ENCODE measurements at regions not wholly inside any gene's neighbourhood (a gene's known extent, or its start where the extent isn't known, plus 50 kb on each side); places are given as distances from the start of the nearest gene placed in this dataset.

DNA sequence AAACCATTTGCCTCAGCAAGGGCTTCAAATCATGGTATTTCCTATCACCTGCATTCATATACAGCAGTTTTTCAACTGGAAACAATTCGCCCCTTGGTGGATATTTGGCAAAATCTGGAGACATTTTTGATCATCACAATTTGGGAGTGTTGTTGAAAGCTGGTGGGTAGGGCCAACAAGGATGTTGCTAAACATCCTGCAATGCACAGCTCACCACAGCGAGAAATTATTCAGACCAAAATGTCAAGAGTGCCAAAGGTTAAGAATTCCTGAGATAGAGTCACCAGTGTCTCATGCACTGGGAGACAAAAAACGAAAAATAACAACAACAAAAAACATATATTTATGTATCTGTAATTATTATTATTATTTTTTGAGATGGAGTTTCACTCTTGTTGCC, 435.2 kb upstream of the CTSO start:
- peaks cover 6% of the 10 kb centered on the region; the same call in 1 of the 3 replicates for H3K9me3 Mint-ChIP-seq
- DNase-seq (ENCODE audit: low spot score) (no peak), ATAC-seq (no peak)
- Histone ChIP-seq H3K27me3 (ENCODE audit: insufficient read depth) (no peaks in the 10 kb centered on the region), H3K4me1 (ENCODE audit: insufficient read depth) (peaks cover 8% of the 10 kb centered on the region; the same call in 1 of the 2 replicates), H3K27ac (ENCODE audit: low read depth) (no peak overlapping the region), H3K4me2 (no peak overlapping the region), H3K9me2 (ENCODE audit: insufficient read depth) (peaks cover 6% of the 10 kb centered on the region; the same call in 1 of the 2 replicates), H3K79me2 (replicated peaks; ENCODE audit: insufficient read depth) (no peaks in the 10 kb centered on the region), H4K20me1 (replicated peaks; ENCODE audit: insufficient read depth) (no peaks in the 10 kb centered on the region), H3K36me3 (ENCODE audit: insufficient read depth) (no peaks in the 10 kb centered on the region), H3F3A (replicated peaks; ENCODE audit: low read depth) (no peaks in the 10 kb centered on the region), H3K4me3 (no peak overlapping the region), H2AFZ (no peak overlapping the region)
- H3K36me3 Mint-ChIP-seq (ENCODE audit: low read depth), result peaks cover 3% of the 10 kb centered on the region; the same call in 1 of the 3 replicates
- H3K27me3 Mint-ChIP-seq (ENCODE audit: insufficient read depth, low read depth, poor library complexity), result no peaks in the 10 kb centered on the region
- H3K27ac Mint-ChIP-seq, result no peak overlapping the region
- peaks cover 13% of the 10 kb centered on the region for H3K4me1 Mint-ChIP-seq
- TF ChIP-seq, protein P1, sequence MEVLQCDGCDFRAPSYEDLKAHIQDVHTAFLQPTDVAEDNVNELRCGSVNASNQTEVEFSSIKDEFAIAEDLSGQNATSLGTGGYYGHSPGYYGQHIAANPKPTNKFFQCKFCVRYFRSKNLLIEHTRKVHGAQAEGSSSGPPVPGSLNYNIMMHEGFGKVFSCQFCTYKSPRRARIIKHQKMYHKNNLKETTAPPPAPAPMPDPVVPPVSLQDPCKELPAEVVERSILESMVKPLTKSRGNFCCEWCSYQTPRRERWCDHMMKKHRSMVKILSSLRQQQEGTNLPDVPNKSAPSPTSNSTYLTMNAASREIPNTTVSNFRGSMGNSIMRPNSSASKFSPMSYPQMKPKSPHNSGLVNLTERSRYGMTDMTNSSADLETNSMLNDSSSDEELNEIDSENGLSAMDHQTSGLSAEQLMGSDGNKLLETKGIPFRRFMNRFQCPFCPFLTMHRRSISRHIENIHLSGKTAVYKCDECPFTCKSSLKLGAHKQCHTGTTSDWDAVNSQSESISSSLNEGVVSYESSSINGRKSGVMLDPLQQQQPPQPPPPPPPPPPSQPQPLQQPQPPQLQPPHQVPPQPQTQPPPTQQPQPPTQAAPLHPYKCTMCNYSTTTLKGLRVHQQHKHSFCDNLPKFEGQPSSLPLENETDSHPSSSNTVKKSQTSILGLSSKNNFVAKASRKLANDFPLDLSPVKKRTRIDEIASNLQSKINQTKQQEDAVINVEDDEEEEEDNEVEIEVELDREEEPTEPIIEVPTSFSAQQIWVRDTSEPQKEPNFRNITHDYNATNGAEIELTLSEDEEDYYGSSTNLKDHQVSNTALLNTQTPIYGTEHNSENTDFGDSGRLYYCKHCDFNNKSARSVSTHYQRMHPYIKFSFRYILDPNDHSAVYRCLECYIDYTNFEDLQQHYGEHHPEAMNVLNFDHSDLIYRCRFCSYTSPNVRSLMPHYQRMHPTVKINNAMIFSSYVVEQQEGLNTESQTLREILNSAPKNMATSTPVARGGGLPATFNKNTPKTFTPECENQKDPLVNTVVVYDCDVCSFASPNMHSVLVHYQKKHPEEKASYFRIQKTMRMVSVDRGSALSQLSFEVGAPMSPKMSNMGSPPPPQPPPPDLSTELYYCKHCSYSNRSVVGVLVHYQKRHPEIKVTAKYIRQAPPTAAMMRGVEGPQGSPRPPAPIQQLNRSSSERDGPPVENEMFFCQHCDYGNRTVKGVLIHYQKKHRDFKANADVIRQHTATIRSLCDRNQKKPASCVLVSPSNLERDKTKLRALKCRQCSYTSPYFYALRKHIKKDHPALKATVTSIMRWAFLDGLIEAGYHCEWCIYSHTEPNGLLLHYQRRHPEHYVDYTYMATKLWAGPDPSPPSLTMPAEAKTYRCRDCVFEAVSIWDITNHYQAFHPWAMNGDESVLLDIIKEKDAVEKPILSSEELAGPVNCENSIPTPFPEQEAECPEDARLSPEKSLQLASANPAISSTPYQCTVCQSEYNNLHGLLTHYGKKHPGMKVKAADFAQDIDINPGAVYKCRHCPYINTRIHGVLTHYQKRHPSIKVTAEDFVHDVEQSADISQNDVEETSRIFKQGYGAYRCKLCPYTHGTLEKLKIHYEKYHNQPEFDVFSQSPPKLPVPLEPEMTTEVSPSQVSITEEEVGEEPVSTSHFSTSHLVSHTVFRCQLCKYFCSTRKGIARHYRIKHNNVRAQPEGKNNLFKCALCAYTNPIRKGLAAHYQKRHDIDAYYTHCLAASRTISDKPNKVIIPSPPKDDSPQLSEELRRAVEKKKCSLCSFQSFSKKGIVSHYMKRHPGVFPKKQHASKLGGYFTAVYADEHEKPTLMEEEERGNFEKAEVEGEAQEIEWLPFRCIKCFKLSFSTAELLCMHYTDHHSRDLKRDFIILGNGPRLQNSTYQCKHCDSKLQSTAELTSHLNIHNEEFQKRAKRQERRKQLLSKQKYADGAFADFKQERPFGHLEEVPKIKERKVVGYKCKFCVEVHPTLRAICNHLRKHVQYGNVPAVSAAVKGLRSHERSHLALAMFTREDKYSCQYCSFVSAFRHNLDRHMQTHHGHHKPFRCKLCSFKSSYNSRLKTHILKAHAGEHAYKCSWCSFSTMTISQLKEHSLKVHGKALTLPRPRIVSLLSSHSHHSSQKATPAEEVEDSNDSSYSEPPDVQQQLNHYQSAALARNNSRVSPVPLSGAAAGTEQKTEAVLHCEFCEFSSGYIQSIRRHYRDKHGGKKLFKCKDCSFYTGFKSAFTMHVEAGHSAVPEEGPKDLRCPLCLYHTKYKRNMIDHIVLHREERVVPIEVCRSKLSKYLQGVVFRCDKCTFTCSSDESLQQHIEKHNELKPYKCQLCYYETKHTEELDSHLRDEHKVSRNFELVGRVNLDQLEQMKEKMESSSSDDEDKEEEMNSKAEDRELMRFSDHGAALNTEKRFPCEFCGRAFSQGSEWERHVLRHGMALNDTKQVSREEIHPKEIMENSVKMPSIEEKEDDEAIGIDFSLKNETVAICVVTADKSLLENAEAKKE (CRISPR knock-in tag; IDR thresholded peaks at IDR 0.05), result no peak
- TF ChIP-seq CREB1 (CRISPR knock-in tag; IDR thresholded peaks at IDR 0.05; ENCODE audit: low read depth) (no peak), EZH2 (IDR thresholded peaks at IDR 0.05; ENCODE audit: low read depth, unreplicated experiment) (no peak), ZNF331 (CRISPR knock-in tag; IDR thresholded peaks at IDR 0.05; ENCODE audit: low read depth) (no peak), NANOG (IDR thresholded peaks at IDR 0.05; ENCODE audit: borderline replicate concordance) (no peak), EZH2phosphoT487 (IDR thresholded peaks at IDR 0.05; ENCODE audit: unreplicated experiment) (no peak), JUNB (IDR thresholded peaks at IDR 0.05; ENCODE audit: unreplicated experiment) (no peak), STAT1 (IDR thresholded peaks at IDR 0.05; ENCODE audit: unreplicated experiment) (no peak), ZNF114 (CRISPR knock-in tag; IDR thresholded peaks at IDR 0.05) (no peak), POLR2AphosphoS5 (IDR thresholded peaks at IDR 0.05; ENCODE audit: low read depth) (no peak)
- TF ChIP-seq, protein P2, sequence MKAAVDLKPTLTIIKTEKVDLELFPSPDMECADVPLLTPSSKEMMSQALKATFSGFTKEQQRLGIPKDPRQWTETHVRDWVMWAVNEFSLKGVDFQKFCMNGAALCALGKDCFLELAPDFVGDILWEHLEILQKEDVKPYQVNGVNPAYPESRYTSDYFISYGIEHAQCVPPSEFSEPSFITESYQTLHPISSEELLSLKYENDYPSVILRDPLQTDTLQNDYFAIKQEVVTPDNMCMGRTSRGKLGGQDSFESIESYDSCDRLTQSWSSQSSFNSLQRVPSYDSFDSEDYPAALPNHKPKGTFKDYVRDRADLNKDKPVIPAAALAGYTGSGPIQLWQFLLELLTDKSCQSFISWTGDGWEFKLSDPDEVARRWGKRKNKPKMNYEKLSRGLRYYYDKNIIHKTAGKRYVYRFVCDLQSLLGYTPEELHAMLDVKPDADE (IDR thresholded peaks at IDR 0.05), result no peak
- TF ChIP-seq, protein P3, sequence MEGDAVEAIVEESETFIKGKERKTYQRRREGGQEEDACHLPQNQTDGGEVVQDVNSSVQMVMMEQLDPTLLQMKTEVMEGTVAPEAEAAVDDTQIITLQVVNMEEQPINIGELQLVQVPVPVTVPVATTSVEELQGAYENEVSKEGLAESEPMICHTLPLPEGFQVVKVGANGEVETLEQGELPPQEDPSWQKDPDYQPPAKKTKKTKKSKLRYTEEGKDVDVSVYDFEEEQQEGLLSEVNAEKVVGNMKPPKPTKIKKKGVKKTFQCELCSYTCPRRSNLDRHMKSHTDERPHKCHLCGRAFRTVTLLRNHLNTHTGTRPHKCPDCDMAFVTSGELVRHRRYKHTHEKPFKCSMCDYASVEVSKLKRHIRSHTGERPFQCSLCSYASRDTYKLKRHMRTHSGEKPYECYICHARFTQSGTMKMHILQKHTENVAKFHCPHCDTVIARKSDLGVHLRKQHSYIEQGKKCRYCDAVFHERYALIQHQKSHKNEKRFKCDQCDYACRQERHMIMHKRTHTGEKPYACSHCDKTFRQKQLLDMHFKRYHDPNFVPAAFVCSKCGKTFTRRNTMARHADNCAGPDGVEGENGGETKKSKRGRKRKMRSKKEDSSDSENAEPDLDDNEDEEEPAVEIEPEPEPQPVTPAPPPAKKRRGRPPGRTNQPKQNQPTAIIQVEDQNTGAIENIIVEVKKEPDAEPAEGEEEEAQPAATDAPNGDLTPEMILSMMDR (conservative IDR thresholded peaks at IDR 0.05; ENCODE audit: low read depth in 2 of 2), result no peak
- TF ChIP-seq, protein P4, sequence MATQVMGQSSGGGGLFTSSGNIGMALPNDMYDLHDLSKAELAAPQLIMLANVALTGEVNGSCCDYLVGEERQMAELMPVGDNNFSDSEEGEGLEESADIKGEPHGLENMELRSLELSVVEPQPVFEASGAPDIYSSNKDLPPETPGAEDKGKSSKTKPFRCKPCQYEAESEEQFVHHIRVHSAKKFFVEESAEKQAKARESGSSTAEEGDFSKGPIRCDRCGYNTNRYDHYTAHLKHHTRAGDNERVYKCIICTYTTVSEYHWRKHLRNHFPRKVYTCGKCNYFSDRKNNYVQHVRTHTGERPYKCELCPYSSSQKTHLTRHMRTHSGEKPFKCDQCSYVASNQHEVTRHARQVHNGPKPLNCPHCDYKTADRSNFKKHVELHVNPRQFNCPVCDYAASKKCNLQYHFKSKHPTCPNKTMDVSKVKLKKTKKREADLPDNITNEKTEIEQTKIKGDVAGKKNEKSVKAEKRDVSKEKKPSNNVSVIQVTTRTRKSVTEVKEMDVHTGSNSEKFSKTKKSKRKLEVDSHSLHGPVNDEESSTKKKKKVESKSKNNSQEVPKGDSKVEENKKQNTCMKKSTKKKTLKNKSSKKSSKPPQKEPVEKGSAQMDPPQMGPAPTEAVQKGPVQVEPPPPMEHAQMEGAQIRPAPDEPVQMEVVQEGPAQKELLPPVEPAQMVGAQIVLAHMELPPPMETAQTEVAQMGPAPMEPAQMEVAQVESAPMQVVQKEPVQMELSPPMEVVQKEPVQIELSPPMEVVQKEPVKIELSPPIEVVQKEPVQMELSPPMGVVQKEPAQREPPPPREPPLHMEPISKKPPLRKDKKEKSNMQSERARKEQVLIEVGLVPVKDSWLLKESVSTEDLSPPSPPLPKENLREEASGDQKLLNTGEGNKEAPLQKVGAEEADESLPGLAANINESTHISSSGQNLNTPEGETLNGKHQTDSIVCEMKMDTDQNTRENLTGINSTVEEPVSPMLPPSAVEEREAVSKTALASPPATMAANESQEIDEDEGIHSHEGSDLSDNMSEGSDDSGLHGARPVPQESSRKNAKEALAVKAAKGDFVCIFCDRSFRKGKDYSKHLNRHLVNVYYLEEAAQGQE (IDR thresholded peaks at IDR 0.05; ENCODE audit: unreplicated experiment), result no peak
- H3K4me3 Mint-ChIP-seq, result no peak overlapping the region

Data from GM23338 (cell line).